GM12878 (cell line): ENCODE measurements at regions not wholly inside any gene's neighbourhood (a gene's known extent, or its start where the extent isn't known, plus 50 kb on each side); places are given as distances from the start of the nearest gene placed in this dataset.

Experiments
- ATF7 ChIP-seq: fragments of 450-650 bp; IDR thresholded peaks from 2 replicates; pipeline ENCODE4 v1.6.1; 2016; ENCODE audit warnings: low read depth, mild to moderate bottlenecking
- BACH1 ChIP-seq: fragments of 450-650 bp; IDR thresholded peaks from 2 replicates; pipeline ENCODE4 v1.6.1; 2017; ENCODE audit warnings: mild to moderate bottlenecking, borderline replicate concordance
- CTCF ChIP-seq, 3 experiments: IDR thresholded peaks in 2 of 3; conservative IDR thresholded peaks in 1 of 3; 2 replicates each; pipeline ENCODE4 v1.5.1; 2011; ENCODE audit warnings: low read depth in 3 of 3, low read length in 3 of 3, mild to moderate bottlenecking in 3 of 3, control low read depth in 2 of 3, moderate library complexity in 2 of 3, inconsistent platforms in 1 of 3, mixed read lengths in 1 of 3; ENCODE audit not compliant: control insufficient read depth in 2 of 3, insufficient read depth in 1 of 3; ENCODE audit errors: extremely low read depth in 1 of 3
- E2F4 ChIP-seq: IDR thresholded peaks from 2 replicates; pipeline ENCODE4 v1.6.1; 2012; ENCODE audit warnings: low read depth, low read length, improper control_type of control experiment
- EED ChIP-seq: sonication (generic); IDR thresholded peaks from 2 replicates; pipeline ENCODE4 v1.6.1; 2016; ENCODE audit warnings: antibody characterized with exemption, low read depth
- EP300 ChIP-seq, 2 experiments: fragments of 150-350 bp in 1 of 2; IDR thresholded peaks; 2 replicates each; pipeline ENCODE4 v1.6.1; 2011 to 2012; ENCODE audit warnings: low read depth in 2 of 2, low read length in 2 of 2, borderline replicate concordance in 1 of 2, improper control_type of control experiment in 1 of 2, inconsistent platforms in 1 of 2; ENCODE audit not compliant: control insufficient read depth in 1 of 2
- HCFC1 ChIP-seq: fragments of 150-350 bp; IDR thresholded peaks from 2 replicates; pipeline ENCODE4 v1.6.1; 2014; ENCODE audit warnings: low read length
- MEF2A ChIP-seq: IDR thresholded peaks from 2 replicates; pipeline ENCODE4 v1.6.1; 2011; ENCODE audit warnings: low read depth, mild to moderate bottlenecking, low read length, moderate library complexity; ENCODE audit not compliant: insufficient read depth
- NR2F1 ChIP-seq: fragments of 450-650 bp; conservative IDR thresholded peaks from 2 replicates; pipeline ENCODE4 v1.6.1; 2017; ENCODE audit warnings: mild to moderate bottlenecking
- POLR2AphosphoS5 ChIP-seq: IDR thresholded peaks from 2 replicates; pipeline ENCODE4 v1.6.1; 2011; ENCODE audit warnings: mild to moderate bottlenecking, low read length, inconsistent platforms
- RAD21 ChIP-seq: IDR thresholded peaks from 2 replicates; pipeline ENCODE4 v1.6.1; 2011; ENCODE audit warnings: mild to moderate bottlenecking, low read depth, low read length, moderate library complexity; ENCODE audit not compliant: insufficient read depth
- RELA ChIP-seq: fragments of 450-650 bp; IDR thresholded peaks from 2 replicates; pipeline ENCODE4 v1.8.0; 2014; ENCODE audit warnings: borderline replicate concordance; ENCODE audit not compliant: partially characterized antibody
- RFX5 ChIP-seq: IDR thresholded peaks from 2 replicates; pipeline ENCODE4 v1.6.1; 2011; ENCODE audit warnings: low read depth, low read length, improper control_type of control experiment
- YY1 ChIP-seq: IDR thresholded peaks from 2 replicates; pipeline ENCODE4 v1.6.1; 2011; ENCODE audit warnings: low read depth, mild to moderate bottlenecking, low read length
- ZNF217 ChIP-seq: fragments of 450-650 bp; IDR thresholded peaks from 2 replicates; pipeline ENCODE4 v1.6.1; 2017; ENCODE audit warnings: antibody characterized with exemption, mild to moderate bottlenecking

DNA sequence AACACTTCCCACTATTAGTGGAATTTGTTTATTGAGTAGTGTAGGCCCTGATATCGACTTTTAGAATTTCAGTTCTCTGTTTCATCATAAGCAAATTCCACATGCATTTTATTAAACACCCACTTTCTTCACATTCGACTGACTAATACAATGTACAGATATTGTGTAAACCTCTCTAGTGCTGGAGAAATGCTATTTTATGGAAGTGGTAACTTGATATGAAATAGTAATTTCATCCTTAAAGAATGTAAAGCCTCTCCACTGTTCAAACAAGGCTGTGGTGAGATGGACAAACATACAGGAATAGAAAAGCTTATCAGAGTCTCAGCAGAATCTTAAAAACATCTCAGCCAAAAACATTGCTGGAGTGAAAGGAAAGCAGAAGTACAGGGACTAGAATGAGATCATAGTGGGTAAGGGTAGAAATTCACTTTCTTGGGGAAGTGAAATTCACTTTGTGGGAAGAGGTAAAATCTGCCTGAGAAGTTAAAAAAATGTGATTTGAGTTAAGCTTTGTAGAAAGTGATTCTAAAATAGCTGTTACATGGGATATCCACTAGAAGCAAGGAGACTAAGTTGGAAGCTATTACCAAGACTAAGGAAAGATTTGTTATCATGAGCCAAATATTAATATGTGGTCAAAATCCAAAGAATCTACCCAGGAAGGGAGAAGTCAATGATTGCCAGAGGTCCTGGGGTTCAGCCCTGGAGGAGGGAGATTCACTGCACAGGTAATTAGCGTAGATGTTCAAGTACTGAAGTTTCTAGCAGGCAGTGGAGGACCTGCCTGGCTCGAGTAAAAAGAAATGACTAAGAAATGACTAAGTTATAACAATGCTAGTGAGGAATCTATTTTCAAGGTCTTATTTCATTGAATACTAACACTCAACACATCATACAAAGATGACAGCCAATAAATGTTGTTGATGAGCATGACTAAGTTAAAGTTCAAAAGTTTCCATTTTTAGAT is 398.3 kb upstream of the FAM47C start (continued):
- TF ChIP-seq E2F4, result no peak
- no peak for TF ChIP-seq HCFC1
- no peak for TF ChIP-seq EED
- TF ChIP-seq ZNF217, result no peak
- no peak for TF ChIP-seq RELA
- no peak for TF ChIP-seq POLR2AphosphoS5
- TF ChIP-seq CTCF (IDR thresholded peaks at IDR 0.05 in 2 of 3, conservative IDR thresholded peaks at IDR 0.05 in 1 of 3; ENCODE audit: control insufficient read depth in 2 of 3, extremely low read depth in 1 of 3, insufficient read depth in 1 of 3, low read depth in 3 of 3, low read length in 3 of 3), result no peak
- no peak for TF ChIP-seq YY1
- no peak for TF ChIP-seq RAD21
- TF ChIP-seq EP300 (IDR thresholded peaks at IDR 0.05; ENCODE audit: borderline replicate concordance in 1 of 2, control insufficient read depth in 1 of 2, low read depth in 2 of 2, low read length in 2 of 2), result peak in 1 of 2 experiments; percentile 30; a peak in 1 of 4 replicates
- no peak for TF ChIP-seq RFX5
- TF ChIP-seq BACH1, result no peak
- no peak for TF ChIP-seq MEF2A
- peak; percentile 63; the same call in 1 of the 2 replicates for TF ChIP-seq NR2F1
- peak; percentile 51; the same call in 1 of the 2 replicates for TF ChIP-seq ATF7
